22Rv1 (cell line): ENCODE measurements at regions not wholly inside any gene's neighbourhood (a gene's known extent, or its start where the extent isn't known, plus 50 kb on each side); places are given as distances from the start of the nearest gene placed in this dataset.
"Not testable (repeated sequence)": the region's sequence is repeated elsewhere in the genome, so short reads cannot be mapped to it uniquely, and the experiment has no call there.

Source experiments
- H3K27ac ChIP-seq: fragments of 450-650 bp; 2 replicates; pipeline ENCODE4 v1.5.1; 2017
- ZFX ChIP-seq: fragments of 450-650 bp; IDR thresholded peaks from 2 replicates; pipeline ENCODE4 v1.6.1; 2017; ENCODE audit warnings: antibody characterized with exemption, borderline replicate concordance
- TF ChIP-seq, protein P1 (sequence below): fragments of 450-650 bp; IDR thresholded peaks from 2 replicates; pipeline ENCODE4 v1.5.1; 2017; ENCODE audit warnings: mild to moderate bottlenecking

DNA sequence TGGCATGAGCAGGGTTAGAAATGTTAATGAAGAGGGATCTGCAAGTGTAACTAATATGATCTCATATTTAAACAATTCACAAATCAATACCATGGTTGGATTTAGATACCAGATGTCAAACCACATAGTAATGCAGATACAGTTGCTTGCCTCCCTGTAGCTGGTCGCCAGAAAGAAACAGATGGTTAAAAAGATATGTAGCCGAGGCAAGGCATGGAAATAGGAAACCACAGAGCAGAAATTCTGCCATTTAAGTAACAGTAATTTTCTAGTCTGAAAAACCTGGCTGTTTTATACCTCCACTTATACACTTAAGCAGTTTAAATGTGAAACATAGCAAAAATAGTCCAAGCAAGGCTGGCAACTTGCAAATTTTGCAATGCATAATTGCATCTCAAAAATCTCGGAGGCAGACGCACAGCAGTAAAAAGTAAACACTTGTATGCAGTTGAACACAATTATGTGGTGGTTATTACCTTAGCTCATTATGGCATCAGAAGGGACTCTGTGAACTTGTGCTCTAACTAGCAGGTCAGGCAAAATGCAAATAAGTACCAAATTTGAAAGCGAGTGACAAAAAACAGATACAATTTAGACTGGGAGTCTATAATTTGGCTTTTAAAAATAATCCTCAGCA lies 126.8 kb downstream of the NAA11 start:
- no peak for TF ChIP-seq ZFX
- TF ChIP-seq, protein P1, sequence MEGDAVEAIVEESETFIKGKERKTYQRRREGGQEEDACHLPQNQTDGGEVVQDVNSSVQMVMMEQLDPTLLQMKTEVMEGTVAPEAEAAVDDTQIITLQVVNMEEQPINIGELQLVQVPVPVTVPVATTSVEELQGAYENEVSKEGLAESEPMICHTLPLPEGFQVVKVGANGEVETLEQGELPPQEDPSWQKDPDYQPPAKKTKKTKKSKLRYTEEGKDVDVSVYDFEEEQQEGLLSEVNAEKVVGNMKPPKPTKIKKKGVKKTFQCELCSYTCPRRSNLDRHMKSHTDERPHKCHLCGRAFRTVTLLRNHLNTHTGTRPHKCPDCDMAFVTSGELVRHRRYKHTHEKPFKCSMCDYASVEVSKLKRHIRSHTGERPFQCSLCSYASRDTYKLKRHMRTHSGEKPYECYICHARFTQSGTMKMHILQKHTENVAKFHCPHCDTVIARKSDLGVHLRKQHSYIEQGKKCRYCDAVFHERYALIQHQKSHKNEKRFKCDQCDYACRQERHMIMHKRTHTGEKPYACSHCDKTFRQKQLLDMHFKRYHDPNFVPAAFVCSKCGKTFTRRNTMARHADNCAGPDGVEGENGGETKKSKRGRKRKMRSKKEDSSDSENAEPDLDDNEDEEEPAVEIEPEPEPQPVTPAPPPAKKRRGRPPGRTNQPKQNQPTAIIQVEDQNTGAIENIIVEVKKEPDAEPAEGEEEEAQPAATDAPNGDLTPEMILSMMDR, result no peak
- H3K27ac ChIP-seq, result no peak overlapping the region

GRCh38 chr4:79197275-79198009 lies 128.4 kb downstream of the NAA11 start:
- H3K27ac ChIP-seq, result no peak overlapping the region
- TF ChIP-seq ZFX, result no peak
- TF ChIP-seq, protein P1, result no peak

DNA sequence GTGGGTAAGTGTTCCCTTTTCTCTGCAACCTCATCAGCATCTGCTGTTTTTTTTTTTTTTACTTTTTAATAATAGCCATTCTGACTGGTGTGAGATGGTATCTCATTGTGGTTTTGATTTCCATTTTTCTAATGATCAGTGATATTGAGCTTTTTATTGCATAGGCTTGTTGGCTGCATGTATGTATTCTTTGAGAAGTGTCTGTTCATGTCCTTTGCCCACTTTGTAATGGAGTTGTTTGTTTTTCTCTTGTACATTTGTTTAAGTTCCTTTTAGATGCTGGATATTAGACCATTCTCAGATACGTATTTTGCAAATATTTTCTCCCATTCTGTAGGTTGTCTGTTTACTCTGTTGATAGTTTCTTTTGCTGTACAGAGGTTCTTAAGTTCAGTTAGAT lies 134.6 kb downstream of the NAA11 start:
- H3K27ac ChIP-seq, result not testable (repeated sequence)

DNA sequence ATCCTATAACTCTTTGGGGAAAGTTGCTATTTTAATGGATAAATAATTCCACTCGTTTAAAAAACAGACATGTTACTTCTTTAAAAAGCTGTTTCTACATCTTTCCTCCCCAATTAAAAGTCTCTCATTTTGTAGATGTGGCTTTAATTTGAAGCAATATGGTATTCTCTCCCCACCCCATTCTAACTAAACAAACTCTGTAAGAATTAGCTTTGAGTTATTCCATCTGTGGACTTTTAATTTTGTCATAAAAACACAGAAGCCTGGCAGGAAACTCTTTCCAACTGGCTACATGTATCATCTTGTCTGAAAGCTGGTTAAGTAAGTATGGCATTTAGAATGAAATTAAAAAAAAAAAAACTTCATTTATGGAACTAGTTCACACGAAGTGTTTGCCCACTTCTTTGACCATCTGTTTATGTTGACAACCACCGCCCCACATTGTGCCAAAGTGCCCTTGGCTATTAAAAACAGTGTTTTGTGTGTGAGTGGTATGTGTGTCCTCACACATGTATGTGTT lies 140.3 kb downstream of the NAA11 start:
- no peak overlapping the region for H3K27ac ChIP-seq

DNA sequence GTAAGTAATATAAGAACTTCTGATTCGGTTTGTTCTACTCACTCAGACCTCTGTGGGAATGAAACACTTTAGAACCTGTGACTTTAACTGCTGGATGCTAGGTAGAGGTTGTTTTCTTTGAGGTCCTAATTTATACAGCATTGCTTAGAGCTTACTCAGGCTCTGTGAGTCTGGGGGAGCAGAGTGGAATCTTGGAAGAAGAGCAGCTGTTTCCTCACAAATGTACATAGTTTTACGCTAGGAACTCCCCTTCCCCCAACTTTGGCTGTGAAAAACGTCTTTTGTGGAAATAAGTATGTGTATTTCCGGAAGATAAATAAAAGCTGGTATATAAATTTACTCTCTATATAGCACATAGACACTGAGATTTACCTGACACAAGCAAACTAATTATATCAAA lies 141.4 kb downstream of the NAA11 start:
- no peak for TF ChIP-seq ZFX
- TF ChIP-seq, protein P1, result no peak
- H3K27ac ChIP-seq, result no peak overlapping the region

More for the DNA sequence above, 140.3 kb downstream of the NAA11 start:
- no peak for TF ChIP-seq ZFX
- TF ChIP-seq, protein P1, result no peak

GRCh38 chr4:79182209-79182608 lies 143.7 kb downstream of the NAA11 start:
- H3K27ac ChIP-seq, result no peak overlapping the region
- no peak for TF ChIP-seq ZFX
- TF ChIP-seq, protein P1, result no peak

DNA sequence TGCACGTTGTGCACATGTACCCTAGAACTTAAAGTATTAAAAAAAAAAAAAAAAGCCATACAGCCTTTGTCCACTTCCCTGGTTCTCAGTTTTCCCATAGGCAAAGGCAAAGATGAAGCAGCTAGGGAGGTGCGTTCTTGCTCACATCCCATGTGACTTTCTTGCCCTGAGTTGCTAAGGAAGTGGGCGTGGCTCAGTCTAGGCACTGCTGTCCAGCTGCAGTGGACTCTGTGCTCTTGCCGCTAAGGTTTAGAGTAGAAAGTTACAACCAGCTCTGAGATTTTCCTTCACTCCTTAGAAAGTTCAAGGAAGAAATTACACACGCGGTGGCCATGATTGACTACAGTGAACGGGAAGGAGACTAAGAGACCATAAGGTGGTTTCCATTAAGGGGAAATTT lies 144.7 kb downstream of the NAA11 start:
- H3K27ac ChIP-seq, result no peak overlapping the region
- TF ChIP-seq, protein P1, result no peak
- TF ChIP-seq ZFX, result no peak
